ENCODE measurements at regions not wholly inside any gene's neighbourhood (a gene's known extent, or its start where the extent isn't known, plus 50 kb on each side); places are given as distances from the start of the nearest gene placed in this dataset.

DNA sequence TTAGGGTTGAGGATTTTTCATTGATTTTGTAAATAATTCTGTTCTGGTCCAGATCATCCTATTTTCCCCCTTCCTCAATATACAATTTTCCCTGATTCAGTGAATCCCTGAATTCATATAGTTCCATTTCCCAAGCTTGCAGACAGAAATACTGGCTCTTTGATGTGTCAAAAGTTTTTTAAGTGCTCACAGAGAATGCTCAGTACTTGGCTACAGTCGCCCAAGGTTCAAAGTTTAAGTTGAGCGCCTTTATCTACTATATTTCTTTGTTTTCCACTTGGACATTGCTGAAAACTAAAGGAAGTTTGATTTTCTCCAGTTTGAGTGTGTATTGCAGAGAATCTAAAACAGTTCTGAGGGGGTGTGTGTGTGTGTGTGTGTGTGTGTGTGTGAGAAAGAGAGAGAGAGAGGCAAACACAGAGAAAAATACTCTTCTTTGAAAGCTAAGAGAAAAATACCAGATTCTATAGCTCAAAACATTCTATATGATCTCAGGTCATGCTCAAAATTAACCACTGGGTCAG, 136.2 kb upstream of the ACO1 start:
- TF ChIP-seq, protein P1, sequence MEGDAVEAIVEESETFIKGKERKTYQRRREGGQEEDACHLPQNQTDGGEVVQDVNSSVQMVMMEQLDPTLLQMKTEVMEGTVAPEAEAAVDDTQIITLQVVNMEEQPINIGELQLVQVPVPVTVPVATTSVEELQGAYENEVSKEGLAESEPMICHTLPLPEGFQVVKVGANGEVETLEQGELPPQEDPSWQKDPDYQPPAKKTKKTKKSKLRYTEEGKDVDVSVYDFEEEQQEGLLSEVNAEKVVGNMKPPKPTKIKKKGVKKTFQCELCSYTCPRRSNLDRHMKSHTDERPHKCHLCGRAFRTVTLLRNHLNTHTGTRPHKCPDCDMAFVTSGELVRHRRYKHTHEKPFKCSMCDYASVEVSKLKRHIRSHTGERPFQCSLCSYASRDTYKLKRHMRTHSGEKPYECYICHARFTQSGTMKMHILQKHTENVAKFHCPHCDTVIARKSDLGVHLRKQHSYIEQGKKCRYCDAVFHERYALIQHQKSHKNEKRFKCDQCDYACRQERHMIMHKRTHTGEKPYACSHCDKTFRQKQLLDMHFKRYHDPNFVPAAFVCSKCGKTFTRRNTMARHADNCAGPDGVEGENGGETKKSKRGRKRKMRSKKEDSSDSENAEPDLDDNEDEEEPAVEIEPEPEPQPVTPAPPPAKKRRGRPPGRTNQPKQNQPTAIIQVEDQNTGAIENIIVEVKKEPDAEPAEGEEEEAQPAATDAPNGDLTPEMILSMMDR (IDR thresholded peaks at IDR 0.05), result no peak
- ATAC-seq (no peak), DNase-seq (no peak)
- Histone ChIP-seq H3K4me3 (no peak overlapping the region), H3K9me3 (no peaks in the 10 kb centered on the region), H3K36me3 (no peaks in the 10 kb centered on the region), H3K4me1 (no peaks in the 10 kb centered on the region), H3K27ac (no peak overlapping the region), H3K27me3 (no peaks in the 10 kb centered on the region)
- 62 to 67% methylated on average over 2 of the region's 2 CpGs for WGBS, 2 donors
- intact Hi-C loops (cut with DNase I), result loop anchor here in 1 of 10 donors (10.0 kb wide), 1 partner anchor 63 kb away; no protein-coding TSS in a partner anchor

DNA sequence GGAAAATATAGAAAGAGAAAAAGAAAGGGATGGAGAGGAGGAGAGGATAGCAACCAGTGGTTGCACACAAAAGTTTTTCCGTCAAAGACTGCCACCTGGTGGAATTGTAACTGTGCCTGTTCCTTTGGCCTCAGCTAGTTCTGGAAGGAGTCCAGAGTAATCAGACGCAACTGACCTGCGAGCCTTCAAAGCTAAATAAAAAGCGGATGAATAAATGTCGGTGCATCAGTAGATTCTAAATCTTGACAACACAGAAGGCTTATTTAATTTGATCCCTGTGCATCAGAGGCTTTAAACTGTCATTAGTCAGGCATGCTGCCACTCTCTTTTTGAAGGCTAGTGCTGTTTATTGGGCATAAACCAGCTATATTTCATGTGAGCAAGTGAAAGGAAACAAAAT, 132.9 kb upstream of the ACO1 start:
- peak in 3 of 8 donors; percentile 43 to 56 (median 52) for ATAC-seq
- WGBS, 2 donors, result 2 to 4% methylated on average over 5 of the region's 5 CpGs
- Histone ChIP-seq H3K36me3 (no peaks in the 10 kb centered on the region), H3K9me3 (peaks cover 0 to 4% (median 0%) of the 10 kb centered on the region in 11 donors), H3K4me3 (no peak overlapping the region), H3K27me3 (no peaks in the 10 kb centered on the region), H3K4me1 (no peaks in the 10 kb centered on the region), H3K27ac (no peak overlapping the region)
- DNase-seq, result peak in 1 of 2 donors; percentile 34
- TF ChIP-seq, protein P1 (IDR thresholded peaks at IDR 0.05), result peak in 8 of 9 donors; percentile 16 to 74 (median 62)
- intact Hi-C loops (cut with DNase I), result loop anchor here in 2 of 10 donors (5.0 to 10.0 kb wide), 2 partner anchors 1127 to 1129 kb away; no protein-coding TSS in a partner anchor

DNA sequence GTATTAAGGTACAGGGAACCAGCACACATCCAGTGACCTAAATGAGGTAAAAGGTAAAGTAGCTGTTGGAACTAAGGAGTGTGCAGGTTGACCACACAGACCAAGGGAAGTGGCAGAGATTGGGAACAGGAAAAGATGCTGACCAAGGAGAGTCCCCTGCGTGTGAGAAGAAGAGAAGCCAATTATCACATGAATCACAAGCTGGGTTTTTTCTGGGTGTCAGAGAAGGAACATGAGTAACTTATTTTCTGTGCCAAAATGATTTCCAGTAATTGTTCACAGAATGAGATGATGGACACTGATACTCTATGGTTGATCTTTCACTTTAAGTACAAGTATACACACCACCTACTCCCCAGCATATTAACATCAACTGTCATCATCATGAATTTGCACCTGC, 130.7 kb upstream of the ACO1 start:
- intact Hi-C loops (cut with DNase I), result loop anchor here in 2 of 10 donors (5.0 to 10.0 kb wide), 2 partner anchors 1129 to 1131 kb away; no protein-coding TSS in a partner anchor
- DNase-seq (no peak), ATAC-seq (no peak)
- 50 to 59% methylated on average over 1 of the region's 1 CpG for WGBS, 2 donors
- H3K36me3 ChIP-seq, result no peaks in the 10 kb centered on the region
- H3K4me1 ChIP-seq, result no peaks in the 10 kb centered on the region
- H3K27me3 ChIP-seq, result no peaks in the 10 kb centered on the region
- peaks cover 0 to 4% (median 0%) of the 10 kb centered on the region in 11 donors for H3K9me3 ChIP-seq
- H3K27ac ChIP-seq, result no peak overlapping the region
- no peak overlapping the region for H3K4me3 ChIP-seq
- TF ChIP-seq, protein P1 (IDR thresholded peaks at IDR 0.05), result no peak

DNA sequence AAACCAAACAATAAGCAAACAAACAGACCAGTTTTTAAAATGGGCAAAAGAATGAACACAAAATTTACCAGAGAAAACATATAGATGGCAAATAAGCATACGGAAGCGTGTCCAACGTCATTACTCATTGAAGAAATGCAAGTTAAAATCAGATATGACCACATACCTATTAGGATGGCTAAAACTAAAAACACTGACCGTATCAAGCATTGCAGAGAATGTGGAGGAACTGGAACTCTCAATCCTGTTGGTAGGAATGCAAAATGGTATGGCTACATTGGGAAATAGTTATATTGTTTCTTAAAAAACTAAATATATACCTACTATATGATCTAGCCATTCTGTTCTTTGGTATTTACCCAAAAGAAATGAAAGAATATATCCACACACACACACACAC, 129.4 kb upstream of the ACO1 start:
- Histone ChIP-seq H3K36me3 (no peaks in the 10 kb centered on the region), H3K9me3 (peaks cover 0 to 4% (median 0%) of the 10 kb centered on the region in 11 donors), H3K4me3 (no peak overlapping the region), H3K4me1 (no peaks in the 10 kb centered on the region), H3K27me3 (no peaks in the 10 kb centered on the region), H3K27ac (no peak overlapping the region)
- TF ChIP-seq, protein P1 (IDR thresholded peaks at IDR 0.05), result no peak
- WGBS, 2 donors, result 88 to 93% methylated on average over 4 of the region's 4 CpGs
- intact Hi-C loops (cut with DNase I), result loop anchor here in 1 of 10 donors (10.0 kb wide), 1 partner anchor 1130 kb away; no protein-coding TSS in a partner anchor
- DNase-seq (no peak), ATAC-seq (no peak)
